ENCODE measurements at regions not wholly inside any gene's neighbourhood (a gene's known extent, or its start where the extent isn't known, plus 50 kb on each side); places are given as distances from the start of the nearest gene placed in this dataset.
A peak's percentile ranks its signal among the peaks of the same experiment; 100 is the strongest.
"Not testable (repeated sequence)": the region's sequence is repeated elsewhere in the genome, so short reads cannot be mapped to it uniquely, and the experiment has no call there.

- no peak overlapping the region for H3K4me3 ChIP-seq (ENCODE audit: low read depth, low read length)
- TF ChIP-seq CTCF (IDR thresholded peaks at IDR 0.05; ENCODE audit: insufficient read depth, low read length): no peak
- no peak for DNase-seq (ENCODE audit: low read depth)
Observed at GRCh38 chr6:5838656-5839396, 167.9 kb downstream of the NRN1 start.

GRCh38 chr6:5837323-5837722, 169.4 kb downstream of the NRN1 start:
- no peak for TF ChIP-seq CTCF (IDR thresholded peaks at IDR 0.05; ENCODE audit: insufficient read depth, low read length)
- H3K4me3 ChIP-seq (ENCODE audit: low read depth, low read length): no peak overlapping the region
- DNase-seq (ENCODE audit: low read depth): no peak

GRCh38 chr6:5836597-5836996, 170.1 kb downstream of the NRN1 start:
- DNase-seq (ENCODE audit: low read depth); H3K4me3 ChIP-seq (ENCODE audit: low read depth, low read length): not testable (repeated sequence)

- DNase-seq (ENCODE audit: low read depth): no peak
- H3K4me3 ChIP-seq (ENCODE audit: low read depth, low read length): no peak overlapping the region
- no peak for TF ChIP-seq CTCF (IDR thresholded peaks at IDR 0.05; ENCODE audit: insufficient read depth, low read length)
Observed at GRCh38 chr6:5833120-5833519, 173.6 kb downstream of the NRN1 start.

- H3K4me3 ChIP-seq (ENCODE audit: low read depth, low read length): no peak overlapping the region
- no peak for DNase-seq (ENCODE audit: low read depth)
- no peak for TF ChIP-seq CTCF (IDR thresholded peaks at IDR 0.05; ENCODE audit: insufficient read depth, low read length)
Observed at GRCh38 chr6:5832668-5833067, 174.1 kb downstream of the NRN1 start.

- peak; percentile 2 for DNase-seq (ENCODE audit: low read depth)
Observed at GRCh38 chr6:5831219-5831862, 175.4 kb downstream of the NRN1 start.

GRCh38 chr6:5828296-5828695, 178.4 kb downstream of the NRN1 start:
- no peak overlapping the region for H3K4me3 ChIP-seq (ENCODE audit: low read depth, low read length)
- TF ChIP-seq CTCF (IDR thresholded peaks at IDR 0.05; ENCODE audit: insufficient read depth, low read length): no peak
- no peak for DNase-seq (ENCODE audit: low read depth)

More at GRCh38 chr6:5831219-5831862, 175.4 kb downstream of the NRN1 start:
- H3K4me3 ChIP-seq (ENCODE audit: low read depth, low read length): not testable (repeated sequence)

Measured in fibroblast of the aortic adventitia (primary cell).